GM19035 (cell line): ENCODE measurements at regions not wholly inside any gene's neighbourhood (a gene's known extent, or its start where the extent isn't known, plus 50 kb on each side); places are given as distances from the start of the nearest gene placed in this dataset.
A peak's percentile ranks its signal among the peaks of the same experiment; 100 is the strongest.

Experiments
- ATAC-seq: cut with Tn5 transposase; IDR thresholded peaks from one replicate; pipeline ENCODE4 v1.9.1; 2021; ENCODE audit not compliant: unreplicated experiment

- no peak for ATAC-seq
Observed at GRCh38 chr2:56705713-56706112, 521.9 kb downstream of the CCDC85A start.

GRCh38 chr2:56707218-56707617 lies 523.4 kb downstream of the CCDC85A start:
- ATAC-seq, result no peak

- ATAC-seq, result no peak
Observed at GRCh38 chr2:56707650-56708049, 523.9 kb downstream of the CCDC85A start.

- no peak for ATAC-seq
Observed at GRCh38 chr2:56709181-56709580, 525.4 kb downstream of the CCDC85A start.

- ATAC-seq, result no peak
Observed at GRCh38 chr2:56713161-56713676, 529.4 kb downstream of the CCDC85A start.

- ATAC-seq, result no peak
Observed at GRCh38 chr2:56713978-56714377, 530.2 kb downstream of the CCDC85A start.

GRCh38 chr2:56714400-56714799 lies 530.6 kb downstream of the CCDC85A start:
- no peak for ATAC-seq

GRCh38 chr2:56715683-56716082 lies 531.9 kb downstream of the CCDC85A start:
- ATAC-seq, result no peak

GRCh38 chr2:56718413-56718812 lies 534.6 kb downstream of the CCDC85A start:
- ATAC-seq, result no peak

GRCh38 chr2:56729212-56729611 lies 545.4 kb downstream of the CCDC85A start:
- no peak for ATAC-seq

- ATAC-seq, result no peak
Observed at GRCh38 chr2:56732946-56733345, 549.2 kb downstream of the CCDC85A start.

- ATAC-seq, result no peak
Observed at GRCh38 chr2:56739413-56739812, 555.6 kb downstream of the CCDC85A start.

GRCh38 chr2:56741601-56742102 lies 557.9 kb downstream of the CCDC85A start:
- no peak for ATAC-seq

GRCh38 chr2:56743807-56744206 lies 560.0 kb downstream of the CCDC85A start:
- no peak for ATAC-seq

GRCh38 chr2:56749152-56749752 lies 565.5 kb downstream of the CCDC85A start:
- peak; percentile 54 for ATAC-seq

- no peak for ATAC-seq
Observed at GRCh38 chr2:56753182-56753581, 569.4 kb downstream of the CCDC85A start.

- no peak for ATAC-seq
Observed at GRCh38 chr2:56754066-56754615, 570.4 kb downstream of the CCDC85A start.

GRCh38 chr2:56754627-56755026 lies 570.8 kb downstream of the CCDC85A start:
- no peak for ATAC-seq

GRCh38 chr2:56757884-56758545 lies 574.2 kb downstream of the CCDC85A start:
- ATAC-seq, result no peak

- no peak for ATAC-seq
Observed at GRCh38 chr2:56763683-56764082, 579.9 kb downstream of the CCDC85A start.

GRCh38 chr2:56768973-56769372 lies 585.2 kb downstream of the CCDC85A start:
- no peak for ATAC-seq

GRCh38 chr2:56770490-56770889 lies 586.7 kb downstream of the CCDC85A start:
- no peak for ATAC-seq
